Bronchial epithelial cell (primary cell): ENCODE measurements at regions not wholly inside any gene's neighbourhood (a gene's known extent, or its start where the extent isn't known, plus 50 kb on each side); places are given as distances from the start of the nearest gene placed in this dataset.
"Not testable (repeated sequence)": the region's sequence is repeated elsewhere in the genome, so short reads cannot be mapped to it uniquely, and the experiment has no call there.

ENCODE experiments used
- DNase-seq: peaks from one replicate; pipeline ENCODE4 v3.0.0-alpha.2; 2010; ENCODE audit warnings: low read depth
- FAIRE-seq: peaks from 2 replicates; lab custom pipeline; 2011; peaks lifted over from hg19 to GRCh38; lab: Jason Lieb, UNC
- H3K27me3 ChIP-seq: 2 replicates; pipeline ENCODE4 v1.5.1; 2011; ENCODE audit warnings: low read length; ENCODE audit not compliant: control insufficient read depth, insufficient read depth
- H3K36me3 ChIP-seq: 2 replicates; pipeline ENCODE4 v1.5.1; 2011; ENCODE audit warnings: low read length; ENCODE audit not compliant: control insufficient read depth, insufficient read depth
- H3K4me3 ChIP-seq: 2 replicates; pipeline ENCODE4 v1.5.1; 2011; ENCODE audit warnings: mild to moderate bottlenecking, low read depth, low read length, control low read depth
- CTCF ChIP-seq: IDR thresholded peaks from 2 replicates; pipeline ENCODE4 v1.5.1; 2011; ENCODE audit warnings: mild to moderate bottlenecking, moderate library complexity, low read length, control low read depth, inconsistent platforms; ENCODE audit not compliant: insufficient read depth, severe bottlenecking

- Histone ChIP-seq H3K4me3 (no peak overlapping the region), H3K36me3 (no peaks in the 10 kb centered on the region), H3K27me3 (no peaks in the 10 kb centered on the region)
- no peak for FAIRE-seq
- no peak for TF ChIP-seq CTCF
- DNase-seq = peak; percentile 23
Measured at GRCh38 chr7:46755120-46756034, 826.5 kb downstream of the TNS3 start.

DNA sequence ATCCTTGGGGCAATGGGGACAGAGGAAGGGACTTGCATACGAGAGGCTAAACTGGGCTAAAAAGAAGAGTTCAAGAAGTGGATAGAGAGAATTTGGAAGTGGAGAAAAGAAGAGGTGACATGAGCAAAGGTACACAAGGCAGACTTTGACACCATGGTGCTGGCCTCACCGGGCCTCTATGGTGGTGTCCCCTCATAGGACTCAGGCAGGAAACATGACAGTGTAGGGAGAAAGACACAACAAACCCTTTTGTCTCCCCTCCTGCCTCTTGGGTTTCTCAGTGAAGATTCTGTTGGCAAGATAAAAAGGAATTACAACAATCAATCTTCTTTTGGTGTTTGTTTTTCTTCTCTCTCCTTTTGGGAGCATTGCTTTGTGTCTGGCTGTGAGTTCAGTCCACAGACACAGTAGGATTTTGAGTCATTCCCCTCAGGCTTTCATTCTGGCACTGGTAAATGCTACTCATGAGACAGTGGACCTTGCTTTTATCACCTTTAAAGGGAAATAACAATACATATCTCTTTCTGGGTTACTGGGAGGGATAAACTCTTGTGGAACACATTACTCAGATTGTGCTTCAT, 827.7 kb downstream of the TNS3 start:
- FAIRE-seq = peak; percentile 32
- H3K36me3 ChIP-seq = no peaks in the 10 kb centered on the region
- no peak for TF ChIP-seq CTCF
- no peaks in the 10 kb centered on the region for H3K27me3 ChIP-seq
- peak; percentile 89 for DNase-seq
- no peak overlapping the region for H3K4me3 ChIP-seq

- FAIRE-seq (no peak), DNase-seq (no peak)
- no peak overlapping the region for H3K4me3 ChIP-seq
- no peaks in the 10 kb centered on the region for H3K27me3 ChIP-seq
- TF ChIP-seq CTCF = no peak
- H3K36me3 ChIP-seq = no peaks in the 10 kb centered on the region
Measured at GRCh38 chr7:46753662-46754061, 828.2 kb downstream of the TNS3 start.

- FAIRE-seq (peak; percentile 13), DNase-seq (peak; percentile 84)
- TF ChIP-seq CTCF = no peak
- H3K27me3 ChIP-seq = no peaks in the 10 kb centered on the region
- no peaks in the 10 kb centered on the region for H3K36me3 ChIP-seq
- H3K4me3 ChIP-seq = no peak overlapping the region
Measured at GRCh38 chr7:46752881-46753366, 829.0 kb downstream of the TNS3 start.

DNA sequence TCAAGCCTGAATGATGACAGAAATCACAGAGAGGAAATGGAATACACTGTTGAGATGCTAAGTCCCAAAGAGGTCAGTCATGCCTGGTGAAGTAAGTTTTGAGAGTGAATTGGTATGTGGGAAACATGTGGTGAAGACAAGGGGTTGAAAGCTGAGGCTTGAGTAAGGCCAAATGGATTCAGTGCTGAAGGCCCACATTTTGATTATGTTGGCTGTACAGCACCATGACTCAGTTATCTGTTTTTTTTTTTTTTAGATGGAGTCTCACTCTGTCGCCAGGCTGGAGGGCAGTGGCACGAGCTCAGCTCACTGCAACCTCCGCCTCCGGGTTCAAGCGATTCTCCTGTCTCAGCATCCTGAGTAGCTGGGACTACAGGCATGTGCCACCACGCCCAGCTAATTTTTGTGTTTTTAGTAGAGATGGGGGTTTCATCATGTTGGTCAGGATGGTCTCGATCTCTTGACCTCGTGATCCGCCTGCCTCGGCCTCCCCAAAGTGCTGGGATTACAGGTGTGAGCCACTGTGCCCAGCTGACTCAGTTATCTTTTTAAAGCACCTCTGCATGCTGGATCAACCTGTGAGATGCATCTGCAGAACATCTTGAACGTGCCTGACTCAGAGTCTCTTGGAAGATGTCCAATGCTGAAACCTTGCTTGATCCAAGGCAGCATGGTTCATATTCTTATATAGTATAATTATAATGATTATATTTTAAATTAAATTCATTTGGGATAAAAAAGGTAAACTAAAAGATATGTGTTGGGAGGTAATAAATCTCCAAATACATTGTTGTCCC, 829.8 kb downstream of the TNS3 start:
- not testable (repeated sequence) for H3K27me3 ChIP-seq, FAIRE-seq, H3K4me3 ChIP-seq, H3K36me3 ChIP-seq
- peak; percentile 79 for DNase-seq

DNA sequence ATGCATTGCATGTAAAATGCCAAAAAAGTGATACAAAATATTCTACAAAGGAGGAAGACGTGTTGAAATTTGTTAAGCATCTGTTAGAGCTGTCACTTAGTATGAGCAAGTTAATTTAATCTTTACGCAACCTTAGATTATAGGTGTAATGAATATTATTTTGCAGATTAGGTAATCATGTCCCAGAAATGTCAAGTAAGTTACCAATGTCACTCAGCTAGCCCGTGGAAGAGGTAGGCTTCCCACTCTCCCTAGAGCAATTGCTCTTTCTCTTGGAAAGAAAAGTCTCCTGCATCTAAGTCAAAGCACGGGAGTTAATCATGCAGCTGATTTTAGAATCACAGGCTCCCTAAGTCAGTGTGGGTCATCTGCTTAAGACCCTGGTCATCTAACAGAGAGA, 830.4 kb upstream of the IGFBP3 start:
- DNase-seq (no peak), FAIRE-seq (no peak)

More for the DNA sequence above, 830.4 kb upstream of the IGFBP3 start:
- H3K36me3 ChIP-seq = no peaks in the 10 kb centered on the region
- no peak for TF ChIP-seq CTCF
- H3K4me3 ChIP-seq = no peak overlapping the region
- H3K27me3 ChIP-seq = no peaks in the 10 kb centered on the region
